ENCODE measurements at regions not wholly inside any gene's neighbourhood (a gene's known extent, or its start where the extent isn't known, plus 50 kb on each side); places are given as distances from the start of the nearest gene placed in this dataset.
"Not testable (repeated sequence)": the region's sequence is repeated elsewhere in the genome, so short reads cannot be mapped to it uniquely, and the experiment has no call there.

- no peaks in the 10 kb centered on the region for H3K4me1 ChIP-seq (ENCODE audit: insufficient read depth)
- no peak overlapping the region for H3K4me3 ChIP-seq
- H3K9me3 ChIP-seq (ENCODE audit: low read depth): no peaks in the 10 kb centered on the region
- no peaks in the 10 kb centered on the region for H3F3A ChIP-seq (ENCODE audit: insufficient read depth)
- WGBS, 2 experiments (ENCODE audit: low coverage in 1 of 2, low lambda C conversion rate in 2 of 2, missing lambda C conversion rate in 2 of 2): 38 to 45% methylated on average over 4 of the region's 4 CpGs
- in situ Hi-C loops (cut with MboI): no loop called here
- H3K27ac ChIP-seq: no peak overlapping the region
- TF ChIP-seq EZH2phosphoT487 (IDR thresholded peaks at IDR 0.05; ENCODE audit: insufficient read depth, low read depth) (no peak), EZH2 (IDR thresholded peaks at IDR 0.05; ENCODE audit: insufficient read depth, poor library complexity, severe bottlenecking) (no peak)
- no peak overlapping the region for H3K4me2 ChIP-seq (ENCODE audit: unreplicated experiment)
- H3K9me2 ChIP-seq (ENCODE audit: insufficient read depth): no peaks in the 10 kb centered on the region
- no peaks in the 10 kb centered on the region for H3K79me2 ChIP-seq (ENCODE audit: insufficient read depth)
- peak; percentile 61 for DNase-seq
- H3K9ac ChIP-seq: no peak overlapping the region
- H3K36me3 ChIP-seq (ENCODE audit: low read depth): no peaks in the 10 kb centered on the region
- no peaks in the 10 kb centered on the region for H4K20me1 ChIP-seq (ENCODE audit: insufficient read depth)
- no peaks in the 10 kb centered on the region for H3K27me3 ChIP-seq (replicated peaks; ENCODE audit: insufficient read depth)
- no peak overlapping the region for H2AFZ ChIP-seq
These were observed 83.4 kb downstream of the TNFRSF13B start for GRCh38 chr17:16888413-16889087.

- Histone ChIP-seq H3K27me3 (replicated peaks; ENCODE audit: insufficient read depth) (no peaks in the 10 kb centered on the region), H3K27ac (no peak overlapping the region), H2AFZ (no peak overlapping the region), H3K9me2 (ENCODE audit: insufficient read depth) (no peaks in the 10 kb centered on the region), H3K4me1 (ENCODE audit: insufficient read depth) (no peaks in the 10 kb centered on the region), H3F3A (ENCODE audit: insufficient read depth) (no peaks in the 10 kb centered on the region), H3K36me3 (ENCODE audit: low read depth) (no peaks in the 10 kb centered on the region), H3K9me3 (ENCODE audit: low read depth) (no peaks in the 10 kb centered on the region), H3K9ac (no peak overlapping the region), H3K4me3 (no peak overlapping the region), H3K79me2 (ENCODE audit: insufficient read depth) (no peaks in the 10 kb centered on the region), H3K4me2 (ENCODE audit: unreplicated experiment) (no peak overlapping the region), H4K20me1 (ENCODE audit: insufficient read depth) (no peaks in the 10 kb centered on the region)
- 83 to 85% methylated on average over 4 of the region's 4 CpGs for WGBS, 2 experiments (ENCODE audit: low coverage in 1 of 2, low lambda C conversion rate in 2 of 2, missing lambda C conversion rate in 2 of 2)
- TF ChIP-seq EZH2phosphoT487 (IDR thresholded peaks at IDR 0.05; ENCODE audit: insufficient read depth, low read depth) (no peak), EZH2 (IDR thresholded peaks at IDR 0.05; ENCODE audit: insufficient read depth, poor library complexity, severe bottlenecking) (no peak)
- in situ Hi-C loops (cut with MboI): no loop called here
- no peak for DNase-seq
These were observed 84.3 kb downstream of the TNFRSF13B start for GRCh38 chr17:16887523-16888095.

- WGBS, 2 experiments (ENCODE audit: low coverage in 1 of 2, low lambda C conversion rate in 2 of 2, missing lambda C conversion rate in 2 of 2): 43 to 45% methylated on average over 4 of the region's 4 CpGs
- no peaks in the 10 kb centered on the region for H3K9me3 ChIP-seq (ENCODE audit: low read depth)
These were observed 85.1 kb downstream of the TNFRSF13B start for GRCh38 chr17:16886655-16887322.

GRCh38 chr17:16885204-16885603 lies 86.7 kb downstream of the TNFRSF13B start:
- H2AFZ ChIP-seq; H4K20me1 ChIP-seq (ENCODE audit: insufficient read depth); H3K9me2 ChIP-seq (ENCODE audit: insufficient read depth); H3K79me2 ChIP-seq (ENCODE audit: insufficient read depth); H3K4me1 ChIP-seq (ENCODE audit: insufficient read depth); H3K4me2 ChIP-seq (ENCODE audit: unreplicated experiment); H3K27ac ChIP-seq; H3K4me3 ChIP-seq; H3K36me3 ChIP-seq (ENCODE audit: low read depth); in situ Hi-C loops (cut with MboI); H3K27me3 ChIP-seq (replicated peaks; ENCODE audit: insufficient read depth); H3K9me3 ChIP-seq (ENCODE audit: low read depth); DNase-seq; H3K9ac ChIP-seq; H3F3A ChIP-seq (ENCODE audit: insufficient read depth): not testable (repeated sequence)
- WGBS, 2 experiments (ENCODE audit: low coverage in 1 of 2, low lambda C conversion rate in 2 of 2, missing lambda C conversion rate in 2 of 2): 56 to 59% methylated on average over 2 to 5 of the region's 6 CpGs

More at GRCh38 chr17:16886655-16887322, 85.1 kb downstream of the TNFRSF13B start:
- H3K4me2 ChIP-seq (ENCODE audit: unreplicated experiment): no peak overlapping the region
- peak; percentile 42 for DNase-seq
- H3K27ac ChIP-seq: no peak overlapping the region
- no peaks in the 10 kb centered on the region for H3K4me1 ChIP-seq (ENCODE audit: insufficient read depth)
- H4K20me1 ChIP-seq (ENCODE audit: insufficient read depth): no peaks in the 10 kb centered on the region
- H3K36me3 ChIP-seq (ENCODE audit: low read depth): no peaks in the 10 kb centered on the region
- no peaks in the 10 kb centered on the region for H3F3A ChIP-seq (ENCODE audit: insufficient read depth)
- H3K4me3 ChIP-seq: no peak overlapping the region
- TF ChIP-seq EZH2 (IDR thresholded peaks at IDR 0.05; ENCODE audit: insufficient read depth, poor library complexity, severe bottlenecking) (no peak), EZH2phosphoT487 (IDR thresholded peaks at IDR 0.05; ENCODE audit: insufficient read depth, low read depth) (no peak)
- H3K27me3 ChIP-seq (replicated peaks; ENCODE audit: insufficient read depth): no peaks in the 10 kb centered on the region
- no peaks in the 10 kb centered on the region for H3K9me2 ChIP-seq (ENCODE audit: insufficient read depth)
- no peaks in the 10 kb centered on the region for H3K79me2 ChIP-seq (ENCODE audit: insufficient read depth)
- H2AFZ ChIP-seq: no peak overlapping the region
- no peak overlapping the region for H3K9ac ChIP-seq
- in situ Hi-C loops (cut with MboI): no loop called here

GRCh38 chr17:16882926-16883265 lies 89.0 kb downstream of the TNFRSF13B start:
- H3K4me3 ChIP-seq; H3K4me2 ChIP-seq (ENCODE audit: unreplicated experiment); H3K36me3 ChIP-seq (ENCODE audit: low read depth); H3K9ac ChIP-seq; DNase-seq; in situ Hi-C loops (cut with MboI); H3K27ac ChIP-seq; H3F3A ChIP-seq (ENCODE audit: insufficient read depth); H3K9me2 ChIP-seq (ENCODE audit: insufficient read depth); H3K9me3 ChIP-seq (ENCODE audit: low read depth); H3K79me2 ChIP-seq (ENCODE audit: insufficient read depth); H3K4me1 ChIP-seq (ENCODE audit: insufficient read depth); H3K27me3 ChIP-seq (replicated peaks; ENCODE audit: insufficient read depth); H2AFZ ChIP-seq; H4K20me1 ChIP-seq (ENCODE audit: insufficient read depth): not testable (repeated sequence)
- WGBS, 2 experiments (ENCODE audit: low coverage in 1 of 2, low lambda C conversion rate in 2 of 2, missing lambda C conversion rate in 2 of 2): 79 to 85% methylated on average over 7 of the region's 7 CpGs
